HEK293 (cell line): ENCODE measurements at regions not wholly inside any gene's neighbourhood (a gene's known extent, or its start where the extent isn't known, plus 50 kb on each side); places are given as distances from the start of the nearest gene placed in this dataset.

Source experiments
- CTCF ChIA-PET: fragments of 350-600 bp; formaldehyde crosslinking; extraction: SDS; loops from one replicate; lab custom pipeline; 2021; ENCODE audit warnings: antibody characterized with exemption; lab: Yijun Ruan, JAX
- POLR2A ChIA-PET: fragments of 300-600 bp; formaldehyde crosslinking; extraction: SDS; loops from one replicate; lab custom pipeline; 2020; ENCODE audit warnings: antibody characterized with exemption, inconsistent platforms; lab: Yijun Ruan, JAX
- H3K27ac ChIP-seq: fragments of 200-500 bp; sonication (Bioruptor generic); 2 replicates; pipeline ENCODE4 v1.5.1; 2014; ENCODE audit warnings: low read depth, low read length, control low read depth, inconsistent platforms; ENCODE audit errors: extremely low read depth
- H3K36me3 ChIP-seq, 2 experiments: fragments of 200-500 bp in 1 of 2; sonication (Bioruptor generic) in 1 of 2; 1 replicate in 1 of 2; 2 replicates in 1 of 2; pipeline ENCODE4 v1.5.1; 2014 to 2017; ENCODE audit warnings: inconsistent platforms in 2 of 2, low read length in 2 of 2; ENCODE audit not compliant: control insufficient read depth in 2 of 2, insufficient read depth in 1 of 2
- H3K4me1 ChIP-seq: fragments of 200-500 bp; sonication (Bioruptor generic); 2 replicates; pipeline ENCODE4 v1.5.1; 2014; ENCODE audit warnings: mild to moderate bottlenecking, low read length, inconsistent platforms; ENCODE audit not compliant: control insufficient read depth, insufficient read depth
- H3K4me3 ChIP-seq: 2 replicates; pipeline ENCODE4 v1.5.1; 2011; ENCODE audit warnings: low read depth, mild to moderate bottlenecking, control low read depth, low read length, moderate library complexity
- H3K9me3 ChIP-seq: fragments of 200-500 bp; sonication (Bioruptor generic); 2 replicates; pipeline ENCODE4 v1.5.1; 2014; ENCODE audit warnings: low read depth, low read length, inconsistent platforms; ENCODE audit not compliant: control insufficient read depth, insufficient read depth
- BCL11B ChIP-seq: fragments of 450-650 bp; formaldehyde crosslinking; IDR thresholded peaks from 2 replicates; pipeline ENCODE4 v1.5.1; 2016; ENCODE audit warnings: low read depth, missing biosample characterization, missing genetic modification characterization
- CTCF ChIP-seq: fragments of 450-650 bp; formaldehyde crosslinking; IDR thresholded peaks from 2 replicates; pipeline ENCODE4 v1.5.1; 2016; ENCODE audit warnings: missing biosample characterization, missing genetic modification characterization
- GLI2 ChIP-seq: fragments of 450-650 bp; formaldehyde crosslinking; IDR thresholded peaks from 2 replicates; pipeline ENCODE4; 2017; ENCODE audit warnings: missing biosample characterization, missing genetic modification characterization, low read depth, borderline replicate concordance
- OSR2 ChIP-seq: fragments of 450-650 bp; formaldehyde crosslinking; IDR thresholded peaks from 2 replicates; pipeline ENCODE4 v1.5.1; 2016; ENCODE audit warnings: missing biosample characterization, missing genetic modification characterization
- PRDM6 ChIP-seq: fragments of 450-650 bp; formaldehyde crosslinking; IDR thresholded peaks from 2 replicates; pipeline ENCODE4 v1.5.1; 2017; ENCODE audit warnings: missing biosample characterization, missing genetic modification characterization
- REPIN1 ChIP-seq: fragments of 450-650 bp; formaldehyde crosslinking; IDR thresholded peaks from 2 replicates; pipeline ENCODE4 v1.5.1; 2017; ENCODE audit warnings: missing biosample characterization, missing genetic modification characterization, low read depth
- SALL2 ChIP-seq: fragments of 450-650 bp; formaldehyde crosslinking; IDR thresholded peaks from 2 replicates; pipeline ENCODE4 v1.5.0; 2017; ENCODE audit warnings: missing biosample characterization, mild to moderate bottlenecking, missing genetic modification characterization, borderline replicate concordance
- WT1 ChIP-seq: fragments of 450-650 bp; formaldehyde crosslinking; IDR thresholded peaks from 2 replicates; pipeline ENCODE4 v1.5.1; 2016; ENCODE audit warnings: missing biosample characterization, missing genetic modification characterization
- ZNF114 ChIP-seq: fragments of 450-650 bp; formaldehyde crosslinking; IDR thresholded peaks from 2 replicates; pipeline ENCODE4 v1.5.0; 2017; ENCODE audit warnings: missing biosample characterization, missing genetic modification characterization
- ZNF311 ChIP-seq: fragments of 450-650 bp; formaldehyde crosslinking; IDR thresholded peaks from 2 replicates; pipeline ENCODE4 v1.5.1; 2017; ENCODE audit warnings: missing biosample characterization, missing genetic modification characterization, borderline replicate concordance
- ZNF426 ChIP-seq: fragments of 450-650 bp; formaldehyde crosslinking; IDR thresholded peaks from 2 replicates; pipeline ENCODE4 v1.5.1; 2017; ENCODE audit warnings: missing biosample characterization, missing genetic modification characterization, mild to moderate bottlenecking, inconsistent platforms, moderate library complexity
- ZNF558 ChIP-seq: fragments of 450-650 bp; formaldehyde crosslinking; IDR thresholded peaks from 2 replicates; pipeline ENCODE4 v1.5.1; 2016; ENCODE audit warnings: missing biosample characterization, missing genetic modification characterization
- ZNF600 ChIP-seq: fragments of 450-650 bp; formaldehyde crosslinking; IDR thresholded peaks from 2 replicates; pipeline ENCODE4 v1.5.1; 2016; ENCODE audit warnings: missing biosample characterization, missing genetic modification characterization
- ZNF626 ChIP-seq: fragments of 450-650 bp; sonication (Bioruptor Pico); formaldehyde crosslinking; IDR thresholded peaks from 2 replicates; pipeline ENCODE4 v1.5.1; 2018; ENCODE audit warnings: missing biosample characterization, missing genetic modification characterization, inconsistent platforms
- ZNF677 ChIP-seq: fragments of 450-650 bp; IDR thresholded peaks from 2 replicates; pipeline ENCODE4 v1.5.0; 2018; ENCODE audit warnings: missing biosample characterization, mild to moderate bottlenecking, missing genetic modification characterization, moderate library complexity
- ZNF785 ChIP-seq: fragments of 450-650 bp; formaldehyde crosslinking; IDR thresholded peaks from 2 replicates; pipeline ENCODE4 v1.5.1; 2016; ENCODE audit warnings: missing biosample characterization, missing genetic modification characterization
- TF ChIP-seq, protein P1 (sequence below): fragments of 450-650 bp; formaldehyde crosslinking; IDR thresholded peaks from 2 replicates; pipeline ENCODE4 v1.5.1; 2017; ENCODE audit warnings: missing biosample characterization, missing genetic modification characterization
- TF ChIP-seq, protein P2 (sequence below): fragments of 450-650 bp; formaldehyde crosslinking; IDR thresholded peaks from 2 replicates; pipeline ENCODE4 v1.5.1; 2017; ENCODE audit warnings: missing biosample characterization, mild to moderate bottlenecking, missing genetic modification characterization, moderate library complexity
- TF ChIP-seq, protein P3 (sequence below): fragments of 450-650 bp; formaldehyde crosslinking; IDR thresholded peaks from 2 replicates; pipeline ENCODE4 v1.5.1; 2016; ENCODE audit warnings: missing biosample characterization, missing genetic modification characterization, borderline replicate concordance

GRCh38 chr6:132214716-132215115 lies 186.6 kb downstream of the MOXD1 start:
- CTCF ChIA-PET: interaction anchor here (1.0 to 5.3 kb wide), 3 partner anchors 45 to 299 kb away, joined by 3 to 91 read pairs (median 5); no protein-coding TSS in a partner anchor
- POLR2A ChIA-PET: no interaction called here
- Histone ChIP-seq H3K36me3 (no peaks in the 10 kb centered on the region), H3K9me3 (no peaks in the 10 kb centered on the region), H3K27ac (no peak overlapping the region), H3K4me1 (no peaks in the 10 kb centered on the region), H3K4me3 (no peak overlapping the region)
- TF ChIP-seq ZNF626 (no peak), CTCF (tag by site-specific recombination) (no peak), ZNF426 (no peak), REPIN1 (tag by site-specific recombination) (no peak), ZNF114 (tag by site-specific recombination) (no peak), WT1 (tag by site-specific recombination) (no peak), OSR2 (tag by site-specific recombination) (no peak), ZNF677 (tag by site-specific recombination) (no peak), GLI2 (no peak), ZNF311 (no peak), ZNF558 (tag by site-specific recombination) (no peak), SALL2 (no peak), ZNF785 (no peak), ZNF600 (tag by site-specific recombination) (no peak), BCL11B (no peak), PRDM6 (tag by site-specific recombination) (no peak)
- TF ChIP-seq, protein P1, sequence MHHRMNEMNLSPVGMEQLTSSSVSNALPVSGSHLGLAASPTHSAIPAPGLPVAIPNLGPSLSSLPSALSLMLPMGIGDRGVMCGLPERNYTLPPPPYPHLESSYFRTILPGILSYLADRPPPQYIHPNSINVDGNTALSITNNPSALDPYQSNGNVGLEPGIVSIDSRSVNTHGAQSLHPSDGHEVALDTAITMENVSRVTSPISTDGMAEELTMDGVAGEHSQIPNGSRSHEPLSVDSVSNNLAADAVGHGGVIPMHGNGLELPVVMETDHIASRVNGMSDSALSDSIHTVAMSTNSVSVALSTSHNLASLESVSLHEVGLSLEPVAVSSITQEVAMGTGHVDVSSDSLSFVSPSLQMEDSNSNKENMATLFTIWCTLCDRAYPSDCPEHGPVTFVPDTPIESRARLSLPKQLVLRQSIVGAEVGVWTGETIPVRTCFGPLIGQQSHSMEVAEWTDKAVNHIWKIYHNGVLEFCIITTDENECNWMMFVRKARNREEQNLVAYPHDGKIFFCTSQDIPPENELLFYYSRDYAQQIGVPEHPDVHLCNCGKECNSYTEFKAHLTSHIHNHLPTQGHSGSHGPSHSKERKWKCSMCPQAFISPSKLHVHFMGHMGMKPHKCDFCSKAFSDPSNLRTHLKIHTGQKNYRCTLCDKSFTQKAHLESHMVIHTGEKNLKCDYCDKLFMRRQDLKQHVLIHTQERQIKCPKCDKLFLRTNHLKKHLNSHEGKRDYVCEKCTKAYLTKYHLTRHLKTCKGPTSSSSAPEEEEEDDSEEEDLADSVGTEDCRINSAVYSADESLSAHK (tag by site-specific recombination): no peak
- TF ChIP-seq, protein P2, sequence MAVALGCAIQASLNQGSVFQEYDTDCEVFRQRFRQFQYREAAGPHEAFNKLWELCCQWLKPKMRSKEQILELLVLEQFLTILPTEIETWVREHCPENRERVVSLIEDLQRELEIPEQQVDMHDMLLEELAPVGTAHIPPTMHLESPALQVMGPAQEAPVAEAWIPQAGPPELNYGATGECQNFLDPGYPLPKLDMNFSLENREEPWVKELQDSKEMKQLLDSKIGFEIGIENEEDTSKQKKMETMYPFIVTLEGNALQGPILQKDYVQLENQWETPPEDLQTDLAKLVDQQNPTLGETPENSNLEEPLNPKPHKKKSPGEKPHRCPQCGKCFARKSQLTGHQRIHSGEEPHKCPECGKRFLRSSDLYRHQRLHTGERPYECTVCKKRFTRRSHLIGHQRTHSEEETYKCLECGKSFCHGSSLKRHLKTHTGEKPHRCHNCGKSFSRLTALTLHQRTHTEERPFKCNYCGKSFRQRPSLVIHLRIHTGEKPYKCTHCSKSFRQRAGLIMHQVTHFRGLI: no peak
- TF ChIP-seq, protein P3, sequence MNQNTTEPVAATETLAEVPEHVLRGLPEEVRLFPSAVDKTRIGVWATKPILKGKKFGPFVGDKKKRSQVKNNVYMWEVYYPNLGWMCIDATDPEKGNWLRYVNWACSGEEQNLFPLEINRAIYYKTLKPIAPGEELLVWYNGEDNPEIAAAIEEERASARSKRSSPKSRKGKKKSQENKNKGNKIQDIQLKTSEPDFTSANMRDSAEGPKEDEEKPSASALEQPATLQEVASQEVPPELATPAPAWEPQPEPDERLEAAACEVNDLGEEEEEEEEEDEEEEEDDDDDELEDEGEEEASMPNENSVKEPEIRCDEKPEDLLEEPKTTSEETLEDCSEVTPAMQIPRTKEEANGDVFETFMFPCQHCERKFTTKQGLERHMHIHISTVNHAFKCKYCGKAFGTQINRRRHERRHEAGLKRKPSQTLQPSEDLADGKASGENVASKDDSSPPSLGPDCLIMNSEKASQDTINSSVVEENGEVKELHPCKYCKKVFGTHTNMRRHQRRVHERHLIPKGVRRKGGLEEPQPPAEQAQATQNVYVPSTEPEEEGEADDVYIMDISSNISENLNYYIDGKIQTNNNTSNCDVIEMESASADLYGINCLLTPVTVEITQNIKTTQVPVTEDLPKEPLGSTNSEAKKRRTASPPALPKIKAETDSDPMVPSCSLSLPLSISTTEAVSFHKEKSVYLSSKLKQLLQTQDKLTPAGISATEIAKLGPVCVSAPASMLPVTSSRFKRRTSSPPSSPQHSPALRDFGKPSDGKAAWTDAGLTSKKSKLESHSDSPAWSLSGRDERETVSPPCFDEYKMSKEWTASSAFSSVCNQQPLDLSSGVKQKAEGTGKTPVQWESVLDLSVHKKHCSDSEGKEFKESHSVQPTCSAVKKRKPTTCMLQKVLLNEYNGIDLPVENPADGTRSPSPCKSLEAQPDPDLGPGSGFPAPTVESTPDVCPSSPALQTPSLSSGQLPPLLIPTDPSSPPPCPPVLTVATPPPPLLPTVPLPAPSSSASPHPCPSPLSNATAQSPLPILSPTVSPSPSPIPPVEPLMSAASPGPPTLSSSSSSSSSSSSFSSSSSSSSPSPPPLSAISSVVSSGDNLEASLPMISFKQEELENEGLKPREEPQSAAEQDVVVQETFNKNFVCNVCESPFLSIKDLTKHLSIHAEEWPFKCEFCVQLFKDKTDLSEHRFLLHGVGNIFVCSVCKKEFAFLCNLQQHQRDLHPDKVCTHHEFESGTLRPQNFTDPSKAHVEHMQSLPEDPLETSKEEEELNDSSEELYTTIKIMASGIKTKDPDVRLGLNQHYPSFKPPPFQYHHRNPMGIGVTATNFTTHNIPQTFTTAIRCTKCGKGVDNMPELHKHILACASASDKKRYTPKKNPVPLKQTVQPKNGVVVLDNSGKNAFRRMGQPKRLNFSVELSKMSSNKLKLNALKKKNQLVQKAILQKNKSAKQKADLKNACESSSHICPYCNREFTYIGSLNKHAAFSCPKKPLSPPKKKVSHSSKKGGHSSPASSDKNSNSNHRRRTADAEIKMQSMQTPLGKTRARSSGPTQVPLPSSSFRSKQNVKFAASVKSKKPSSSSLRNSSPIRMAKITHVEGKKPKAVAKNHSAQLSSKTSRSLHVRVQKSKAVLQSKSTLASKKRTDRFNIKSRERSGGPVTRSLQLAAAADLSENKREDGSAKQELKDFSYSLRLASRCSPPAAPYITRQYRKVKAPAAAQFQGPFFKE: no peak
